ENCODE measurements at regions not wholly inside any gene's neighbourhood (a gene's known extent, or its start where the extent isn't known, plus 50 kb on each side); places are given as distances from the start of the nearest gene placed in this dataset.

DNA sequence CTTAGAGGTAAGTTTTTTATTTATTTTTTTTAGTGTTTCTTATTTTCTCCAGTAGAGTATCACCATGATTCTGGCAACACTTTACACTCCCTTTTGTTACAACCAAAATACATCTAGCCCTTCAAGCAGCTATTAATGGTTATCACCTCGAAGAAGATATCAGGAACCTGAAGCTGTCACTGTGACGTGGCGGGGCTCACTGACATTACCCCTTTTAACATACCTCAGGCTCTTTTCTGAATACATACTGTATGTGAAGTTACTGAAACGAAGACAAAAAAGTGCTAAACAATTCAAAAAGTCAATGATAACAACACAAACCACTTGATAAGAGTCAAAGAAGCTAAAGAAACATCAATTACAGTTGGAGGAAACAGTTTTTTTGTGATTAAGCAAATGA, 1218.7 kb downstream of the EFNB2 start:
- DNase-seq: no peak
- no peaks in the 10 kb centered on the region for H3K9me3 ChIP-seq (ENCODE audit: control insufficient read depth, insufficient read depth, low read length)
- H3K56ac ChIP-seq (ENCODE audit: extremely low read depth, insufficient read depth, low read length): no peak overlapping the region
- H3K4me3 ChIP-seq (ENCODE audit: insufficient read depth, low read depth, low read length): no peak overlapping the region
- H4K91ac ChIP-seq (ENCODE audit: insufficient read depth, low read depth, low read length): no peak overlapping the region
- H2BK20ac ChIP-seq (ENCODE audit: low read depth, low read length): no peak overlapping the region
- H2BK120ac ChIP-seq (ENCODE audit: low read depth, low read length): no peak overlapping the region
- ChIA-PET CTCF (no interaction called here), POLR2A (ENCODE audit: unreplicated experiment) (no interaction called here)
- no peak overlapping the region for H3K27ac ChIP-seq (ENCODE audit: insufficient read depth, low read length)
- H3K18ac ChIP-seq (ENCODE audit: low read depth, low read length): no peak overlapping the region
- BruUV-seq (replicated peaks): no TSS peak
- no peaks in the 10 kb centered on the region for H3K4me1 ChIP-seq (ENCODE audit: control insufficient read depth, insufficient read depth, low read length)
- no peak overlapping the region for H2BK15ac ChIP-seq (ENCODE audit: low read depth, low read length)
- no peaks in the 10 kb centered on the region for H3K9me1 ChIP-seq (ENCODE audit: insufficient read depth, low read length)
- WGBS, 2 experiments (ENCODE audit: extremely low coverage in 2 of 2, insufficient read length in 1 of 2): no CpG with 5 or more reads among the region's 4 CpGs
- H3K27me3 ChIP-seq (ENCODE audit: control insufficient read depth, insufficient read depth, low read length): no peaks in the 10 kb centered on the region
- no peak overlapping the region for H4K5ac ChIP-seq (ENCODE audit: low read depth, low read length)
- in situ Hi-C loops (cut with MboI; ENCODE audit: low sequenced_read_pairs) (no loop called here), intact Hi-C loops (cut with micrococcal nuclease) (no loop called here), dilution Hi-C loops (cut with HindIII; ENCODE audit: low sequenced_read_pairs, unreplicated experiment) (no loop called here)
- no peak overlapping the region for H2BK5ac ChIP-seq (ENCODE audit: low read depth, low read length, poor library complexity, severe bottlenecking)
- ATAC-seq (ENCODE audit: low read depth): no peak
- H2AK5ac ChIP-seq (ENCODE audit: low read depth, low read length): no peak overlapping the region
- H4K20me1 ChIP-seq (ENCODE audit: insufficient read depth, low read length): no peaks in the 10 kb centered on the region
- H3K4me2 ChIP-seq (ENCODE audit: low read depth, low read length): no peak overlapping the region
- H3K36me3 ChIP-seq (ENCODE audit: control insufficient read depth, insufficient read depth, low read length): no peaks in the 10 kb centered on the region
- H4K8ac ChIP-seq (ENCODE audit: low read depth in 2 of 2, low read length in 2 of 2): no peak overlapping the region
- no peak overlapping the region for H3K14ac ChIP-seq (replicated peaks; ENCODE audit: low read depth, low read length)
- H3K79me1 ChIP-seq (ENCODE audit: low read depth in 1 of 2, low read length in 2 of 2): no peaks in the 10 kb centered on the region
- H3K4ac ChIP-seq (ENCODE audit: low read depth, low read length): no peak overlapping the region
- no peak for TF ChIP-seq USF2 (IDR thresholded peaks at IDR 0.05; ENCODE audit: low read depth, low read length)
- no peak for TF ChIP-seq FOS (IDR thresholded peaks at IDR 0.05; ENCODE audit: low read depth, low read length)
- no peak for TF ChIP-seq POLR2A (IDR thresholded peaks at IDR 0.05; ENCODE audit: low read depth, low read length)
- no peak for TF ChIP-seq BHLHE40 (IDR thresholded peaks at IDR 0.05; ENCODE audit: low read depth, low read length)
- TF ChIP-seq MAFK (IDR thresholded peaks at IDR 0.05; ENCODE audit: low read depth, low read length): no peak
- TF ChIP-seq RFX5 (IDR thresholded peaks at IDR 0.05; ENCODE audit: low read depth, low read length): no peak
- TF ChIP-seq, protein P1, sequence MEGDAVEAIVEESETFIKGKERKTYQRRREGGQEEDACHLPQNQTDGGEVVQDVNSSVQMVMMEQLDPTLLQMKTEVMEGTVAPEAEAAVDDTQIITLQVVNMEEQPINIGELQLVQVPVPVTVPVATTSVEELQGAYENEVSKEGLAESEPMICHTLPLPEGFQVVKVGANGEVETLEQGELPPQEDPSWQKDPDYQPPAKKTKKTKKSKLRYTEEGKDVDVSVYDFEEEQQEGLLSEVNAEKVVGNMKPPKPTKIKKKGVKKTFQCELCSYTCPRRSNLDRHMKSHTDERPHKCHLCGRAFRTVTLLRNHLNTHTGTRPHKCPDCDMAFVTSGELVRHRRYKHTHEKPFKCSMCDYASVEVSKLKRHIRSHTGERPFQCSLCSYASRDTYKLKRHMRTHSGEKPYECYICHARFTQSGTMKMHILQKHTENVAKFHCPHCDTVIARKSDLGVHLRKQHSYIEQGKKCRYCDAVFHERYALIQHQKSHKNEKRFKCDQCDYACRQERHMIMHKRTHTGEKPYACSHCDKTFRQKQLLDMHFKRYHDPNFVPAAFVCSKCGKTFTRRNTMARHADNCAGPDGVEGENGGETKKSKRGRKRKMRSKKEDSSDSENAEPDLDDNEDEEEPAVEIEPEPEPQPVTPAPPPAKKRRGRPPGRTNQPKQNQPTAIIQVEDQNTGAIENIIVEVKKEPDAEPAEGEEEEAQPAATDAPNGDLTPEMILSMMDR (conservative IDR thresholded peaks at IDR 0.05; ENCODE audit: low read depth, low read length): no peak
- TF ChIP-seq CEBPB (IDR thresholded peaks at IDR 0.05; ENCODE audit: low read depth, low read length): no peak
- TF ChIP-seq RAD21 (IDR thresholded peaks at IDR 0.05; ENCODE audit: low read length): no peak
- TF ChIP-seq, protein P2, sequence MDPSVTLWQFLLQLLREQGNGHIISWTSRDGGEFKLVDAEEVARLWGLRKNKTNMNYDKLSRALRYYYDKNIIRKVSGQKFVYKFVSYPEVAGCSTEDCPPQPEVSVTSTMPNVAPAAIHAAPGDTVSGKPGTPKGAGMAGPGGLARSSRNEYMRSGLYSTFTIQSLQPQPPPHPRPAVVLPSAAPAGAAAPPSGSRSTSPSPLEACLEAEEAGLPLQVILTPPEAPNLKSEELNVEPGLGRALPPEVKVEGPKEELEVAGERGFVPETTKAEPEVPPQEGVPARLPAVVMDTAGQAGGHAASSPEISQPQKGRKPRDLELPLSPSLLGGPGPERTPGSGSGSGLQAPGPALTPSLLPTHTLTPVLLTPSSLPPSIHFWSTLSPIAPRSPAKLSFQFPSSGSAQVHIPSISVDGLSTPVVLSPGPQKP (IDR thresholded peaks at IDR 0.05; ENCODE audit: borderline replicate concordance, low read depth, low read length): no peak
- TF ChIP-seq CHD1 (IDR thresholded peaks at IDR 0.05; ENCODE audit: low read depth, low read length): no peak
- no peak for TF ChIP-seq RCOR1 (IDR thresholded peaks at IDR 0.05; ENCODE audit: insufficient replicate concordance, low read length)
- no peak for TF ChIP-seq MAZ (IDR thresholded peaks at IDR 0.05; ENCODE audit: borderline replicate concordance, low read depth, low read length)
- H3K9ac ChIP-seq (ENCODE audit: low read depth, low read length): no peak overlapping the region
- no peak overlapping the region for H2AK9ac ChIP-seq (replicated peaks; ENCODE audit: low read depth, low read length, poor library complexity)
- H3K23ac ChIP-seq (ENCODE audit: low read depth, low read length): no peak overlapping the region
- no peak overlapping the region for H2AFZ ChIP-seq (replicated peaks; ENCODE audit: low read length, poor library complexity)

Measured in IMR-90 (cell line).